WERI-Rb-1 (cell line): ENCODE measurements at regions not wholly inside any gene's neighbourhood (a gene's known extent, or its start where the extent isn't known, plus 50 kb on each side); places are given as distances from the start of the nearest gene placed in this dataset.

Experiments used
- DNase-seq: peaks from one replicate; pipeline ENCODE4 v3.0.0-alpha.2; 2020
- H3K27ac ChIP-seq: fragments of 250-450 bp; sonication (Bioruptor Pico); 2 replicates; pipeline ENCODE4 v1.5.1; 2020; ENCODE audit warnings: mild to moderate bottlenecking, moderate library complexity
- H3K27me3 ChIP-seq: fragments of 250-450 bp; sonication (Bioruptor Pico); 2 replicates; pipeline ENCODE4 v1.5.1; 2021; ENCODE audit warnings: mild to moderate bottlenecking, low read depth, moderate library complexity; ENCODE audit not compliant: insufficient read depth, severe bottlenecking
- H3K36me3 ChIP-seq: fragments of 250-450 bp; sonication (Bioruptor Pico); 2 replicates; pipeline ENCODE4 v1.5.1; 2020; ENCODE audit warnings: mild to moderate bottlenecking, moderate library complexity
- H3K4me3 ChIP-seq: 2 replicates; pipeline ENCODE4 v1.5.1; 2011; ENCODE audit warnings: low read depth, mild to moderate bottlenecking, control low read depth, low read length
- H3K9me3 ChIP-seq: fragments of 250-450 bp; sonication (Bioruptor Pico); 2 replicates; pipeline ENCODE4 v1.5.1; 2021; ENCODE audit warnings: mild to moderate bottlenecking, moderate library complexity; ENCODE audit not compliant: severe bottlenecking
- TF ChIP-seq, protein P1 (sequence below): IDR thresholded peaks from 2 replicates; pipeline ENCODE4 v1.5.1; 2011; ENCODE audit warnings: low read depth, mild to moderate bottlenecking, control low read depth, inconsistent platforms, low read length

DNA sequence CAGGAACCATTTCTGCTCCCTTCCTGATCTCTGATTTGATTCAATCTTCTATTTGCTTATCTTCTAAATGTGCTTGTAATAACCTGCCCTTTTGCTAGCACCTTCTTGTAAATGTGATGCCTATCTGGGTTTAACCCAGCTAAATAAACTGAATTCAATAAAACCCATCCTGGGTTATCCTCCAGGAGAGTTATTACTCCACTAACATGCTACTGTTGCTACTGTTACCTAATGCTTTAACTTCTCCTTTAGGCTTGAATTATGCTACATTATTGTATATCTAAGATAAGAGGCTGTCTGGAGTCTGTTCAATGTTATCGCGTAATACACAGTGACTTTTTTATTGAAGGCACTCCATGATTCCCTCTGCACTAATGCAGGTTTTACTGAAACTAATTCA lies 206.5 kb upstream of the CTAGE1 start:
- TF ChIP-seq, protein P1, sequence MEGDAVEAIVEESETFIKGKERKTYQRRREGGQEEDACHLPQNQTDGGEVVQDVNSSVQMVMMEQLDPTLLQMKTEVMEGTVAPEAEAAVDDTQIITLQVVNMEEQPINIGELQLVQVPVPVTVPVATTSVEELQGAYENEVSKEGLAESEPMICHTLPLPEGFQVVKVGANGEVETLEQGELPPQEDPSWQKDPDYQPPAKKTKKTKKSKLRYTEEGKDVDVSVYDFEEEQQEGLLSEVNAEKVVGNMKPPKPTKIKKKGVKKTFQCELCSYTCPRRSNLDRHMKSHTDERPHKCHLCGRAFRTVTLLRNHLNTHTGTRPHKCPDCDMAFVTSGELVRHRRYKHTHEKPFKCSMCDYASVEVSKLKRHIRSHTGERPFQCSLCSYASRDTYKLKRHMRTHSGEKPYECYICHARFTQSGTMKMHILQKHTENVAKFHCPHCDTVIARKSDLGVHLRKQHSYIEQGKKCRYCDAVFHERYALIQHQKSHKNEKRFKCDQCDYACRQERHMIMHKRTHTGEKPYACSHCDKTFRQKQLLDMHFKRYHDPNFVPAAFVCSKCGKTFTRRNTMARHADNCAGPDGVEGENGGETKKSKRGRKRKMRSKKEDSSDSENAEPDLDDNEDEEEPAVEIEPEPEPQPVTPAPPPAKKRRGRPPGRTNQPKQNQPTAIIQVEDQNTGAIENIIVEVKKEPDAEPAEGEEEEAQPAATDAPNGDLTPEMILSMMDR: no peak
- no peak overlapping the region for H3K4me3 ChIP-seq
- H3K9me3 ChIP-seq: no peaks in the 10 kb centered on the region
- H3K27ac ChIP-seq: no peak overlapping the region
- DNase-seq: no peak
- H3K36me3 ChIP-seq: no peaks in the 10 kb centered on the region
- H3K27me3 ChIP-seq: peaks cover 38% of the 10 kb centered on the region

DNA sequence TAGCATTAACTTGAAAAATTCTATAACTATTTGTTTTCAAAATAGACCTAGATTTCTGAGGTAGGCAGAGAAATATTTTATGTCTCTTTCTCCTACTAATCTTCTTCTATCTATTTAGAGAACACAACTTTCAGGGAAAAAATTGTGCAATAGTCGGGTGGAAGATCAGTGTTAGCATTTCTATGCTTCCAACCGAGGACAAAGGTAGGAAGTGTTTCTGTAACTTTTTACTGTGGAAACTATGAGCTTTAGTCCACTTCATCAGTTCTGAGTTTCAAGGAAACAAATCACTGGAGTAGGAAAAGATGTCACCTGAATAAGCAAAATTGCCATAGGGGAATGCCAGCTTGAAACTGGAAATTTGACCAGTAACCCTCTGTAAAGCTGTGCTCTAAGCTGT lies 207.7 kb upstream of the CTAGE1 start:
- no peaks in the 10 kb centered on the region for H3K36me3 ChIP-seq
- TF ChIP-seq, protein P1: no peak
- H3K27ac ChIP-seq: no peak overlapping the region
- H3K9me3 ChIP-seq: no peaks in the 10 kb centered on the region
- no peak overlapping the region for H3K4me3 ChIP-seq
- no peak for DNase-seq
- H3K27me3 ChIP-seq: peaks cover 45% of the 10 kb centered on the region

DNA sequence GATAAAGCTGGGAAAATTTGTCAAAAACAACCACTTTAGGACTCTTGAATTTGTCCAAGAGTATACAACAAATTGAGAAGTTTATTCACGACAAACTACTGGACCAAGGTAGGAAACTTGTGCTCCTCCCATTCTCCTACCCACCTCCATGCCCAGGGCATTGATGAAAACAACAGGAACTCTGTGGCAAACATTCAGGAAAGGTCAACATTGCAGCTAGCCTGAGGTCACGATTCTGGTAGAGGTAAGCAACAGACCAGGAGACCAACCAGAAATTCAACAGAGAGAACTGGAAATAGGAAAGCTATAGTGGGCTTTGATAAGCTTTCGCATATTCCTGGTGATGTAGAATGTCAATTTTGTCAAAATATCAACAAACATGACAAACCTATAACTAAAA lies 209.1 kb upstream of the CTAGE1 start:
- H3K27me3 ChIP-seq: peaks cover 52% of the 10 kb centered on the region
- H3K36me3 ChIP-seq: no peaks in the 10 kb centered on the region
- no peak for DNase-seq
- TF ChIP-seq, protein P1: no peak
- H3K9me3 ChIP-seq: no peaks in the 10 kb centered on the region
- no peak overlapping the region for H3K4me3 ChIP-seq
- no peak overlapping the region for H3K27ac ChIP-seq

DNA sequence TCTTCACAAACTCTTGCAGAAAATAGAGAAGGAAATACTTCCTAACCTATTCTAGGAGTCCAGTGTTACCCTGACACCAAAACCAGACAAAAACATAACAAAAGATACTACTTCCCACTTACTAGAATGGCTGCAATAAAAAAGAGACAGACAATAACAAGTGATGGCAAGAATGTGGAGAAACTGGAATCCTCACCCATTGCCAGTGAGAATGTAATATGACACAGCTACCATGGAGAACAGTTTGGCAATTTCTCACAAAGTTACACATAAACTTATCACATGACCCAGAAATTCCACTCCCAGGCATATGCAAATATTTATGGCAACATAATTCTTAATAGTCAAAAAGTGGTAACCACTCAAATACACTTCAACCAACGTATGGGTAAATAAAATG lies 209.8 kb upstream of the CTAGE1 start:
- Histone ChIP-seq H3K4me3 (no peak overlapping the region), H3K27ac (no peak overlapping the region), H3K9me3 (no peaks in the 10 kb centered on the region), H3K27me3 (peaks cover 60% of the 10 kb centered on the region), H3K36me3 (no peaks in the 10 kb centered on the region)
- TF ChIP-seq, protein P1: no peak
- DNase-seq: no peak

DNA sequence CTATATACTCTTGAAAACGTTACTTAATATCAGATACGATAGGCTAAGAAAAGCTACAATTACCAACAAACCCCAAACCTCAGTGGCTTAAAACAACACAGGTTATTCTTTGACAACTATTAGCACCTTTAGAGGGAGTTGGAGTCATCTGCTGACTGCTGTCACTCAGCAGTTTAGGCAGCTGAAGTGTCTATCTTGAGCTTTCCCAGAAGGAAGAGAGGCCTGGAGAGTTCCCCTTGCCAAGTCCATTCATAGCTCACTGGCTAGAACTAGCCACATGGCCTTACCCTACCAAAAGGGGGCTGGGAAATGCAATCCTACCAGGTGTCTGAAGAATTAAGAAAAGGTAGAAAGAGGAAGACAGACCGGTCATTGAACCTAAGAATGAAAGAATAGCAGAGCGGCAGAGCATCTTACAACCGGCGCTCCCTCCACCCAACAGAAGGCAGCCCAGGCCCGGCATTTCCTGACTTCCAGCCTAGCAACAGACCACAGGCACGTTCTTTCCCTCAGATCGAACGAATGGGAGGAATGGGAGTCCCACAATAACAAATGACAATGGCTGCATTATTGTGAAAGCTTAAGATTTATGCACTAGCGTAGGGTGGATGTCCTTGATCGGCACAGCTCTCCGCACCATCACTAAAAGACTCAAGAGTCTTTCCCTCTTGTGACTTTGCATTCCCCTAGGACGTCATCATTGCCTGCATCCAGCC lies 211.2 kb upstream of the CTAGE1 start:
- TF ChIP-seq, protein P1: no peak
- DNase-seq: no peak
- H3K27me3 ChIP-seq: peaks cover 51% of the 10 kb centered on the region

DNA sequence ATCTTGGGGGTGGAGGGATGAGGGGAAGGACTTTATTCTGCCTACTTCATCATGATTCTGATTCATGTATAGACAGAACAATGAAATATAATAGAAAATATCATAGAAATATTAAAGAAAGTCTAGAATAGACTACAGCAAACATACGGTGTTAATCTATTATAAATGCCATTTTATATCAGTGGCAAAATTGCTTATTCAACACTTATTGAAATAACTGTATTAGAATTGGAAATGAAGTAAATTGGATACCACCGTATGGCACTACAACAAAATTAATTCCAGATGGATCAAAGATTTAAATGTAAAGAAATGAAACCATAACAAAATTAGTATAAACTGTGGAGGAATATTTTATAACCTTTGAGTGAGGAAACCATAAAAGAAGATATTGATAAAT lies 213.3 kb upstream of the CTAGE1 start:
- Histone ChIP-seq H3K36me3 (no peaks in the 10 kb centered on the region), H3K9me3 (no peaks in the 10 kb centered on the region), H3K27ac (no peak overlapping the region), H3K4me3 (no peak overlapping the region), H3K27me3 (peaks cover 41% of the 10 kb centered on the region)
- TF ChIP-seq, protein P1: no peak
- no peak for DNase-seq

More for the DNA sequence above, 211.2 kb upstream of the CTAGE1 start:
- Histone ChIP-seq H3K4me3 (no peak overlapping the region), H3K9me3 (no peaks in the 10 kb centered on the region), H3K27ac (no peak overlapping the region), H3K36me3 (no peaks in the 10 kb centered on the region)
